ENCODE measurements at regions not wholly inside any gene's neighbourhood (a gene's known extent, or its start where the extent isn't known, plus 50 kb on each side); places are given as distances from the start of the nearest gene placed in this dataset.

GRCh38 chr9:119951090-119951489 lies 581.9 kb upstream of the BRINP1 start:
- no peak for TF ChIP-seq CTCF (IDR thresholded peaks at IDR 0.05; ENCODE audit: control extremely low read depth, extremely low read depth, low read depth, missing control alignments)
- ChIA-PET CTCF (interaction anchor here (1.1 to 2.9 kb wide), 3 partner anchors 10 to 18 kb away, joined by 3 to 14 read pairs (median 6); no protein-coding TSS in a partner anchor), POLR2A (no interaction called here)
- no peak for DNase-seq (ENCODE audit: extremely low spot score)

DNA sequence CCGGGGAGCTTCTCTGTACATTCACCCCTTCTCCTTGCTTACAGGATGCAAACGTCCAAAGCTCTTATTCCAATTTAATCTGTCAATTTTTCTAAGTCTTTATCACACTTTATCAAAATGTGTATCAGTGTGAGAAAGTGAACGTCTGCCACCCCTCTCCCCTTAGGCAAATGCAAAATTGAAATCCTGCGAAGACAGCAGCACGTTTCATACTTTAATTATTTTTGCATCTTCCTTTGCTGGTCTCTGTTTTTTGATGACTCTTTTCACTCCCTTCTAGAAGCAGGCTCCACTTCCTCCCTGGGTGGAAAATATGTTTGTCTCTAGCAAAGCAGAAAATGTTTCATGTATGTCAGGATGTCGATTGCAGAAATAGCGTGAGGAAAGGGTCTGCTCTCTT lies 576.5 kb upstream of the BRINP1 start:
- no peak for DNase-seq (ENCODE audit: extremely low spot score)
- no peak for TF ChIP-seq CTCF (IDR thresholded peaks at IDR 0.05; ENCODE audit: control extremely low read depth, extremely low read depth, low read depth, missing control alignments)
- ChIA-PET POLR2A (no interaction called here), CTCF (interaction anchor here (1.5 to 1.9 kb wide), 2 partner anchors 9 to 19 kb away, joined by 3 to 5 read pairs; no protein-coding TSS in a partner anchor)

DNA sequence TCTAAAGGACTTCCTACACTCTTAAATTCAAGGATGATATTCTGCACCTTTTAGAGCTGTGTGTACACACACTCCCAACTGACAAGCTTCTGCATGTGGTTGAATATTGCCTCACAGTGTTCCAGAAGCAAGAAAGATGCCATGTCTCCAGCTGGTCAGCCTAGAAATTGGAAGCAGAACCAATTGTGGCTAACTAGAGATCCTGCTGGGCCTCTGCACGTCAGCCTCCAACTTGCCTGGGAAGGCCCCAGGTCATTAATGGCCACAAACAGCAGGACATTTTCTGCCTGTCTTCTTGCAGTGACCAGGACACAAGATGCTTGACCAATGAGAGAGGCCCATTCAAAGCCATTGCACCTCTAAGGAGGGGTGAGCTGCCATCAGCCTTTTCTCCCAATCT lies 571.9 kb upstream of the BRINP1 start:
- no peak for TF ChIP-seq CTCF (IDR thresholded peaks at IDR 0.05; ENCODE audit: control extremely low read depth, extremely low read depth, low read depth, missing control alignments)
- no peak for DNase-seq (ENCODE audit: extremely low spot score)
- ChIA-PET CTCF (interaction anchor here (1.8 kb wide), 1 partner anchor 10 kb away, joined by 6 read pairs; no protein-coding TSS in a partner anchor), POLR2A (no interaction called here)

- ChIA-PET CTCF (no interaction called here), POLR2A (no interaction called here)
- no peak for TF ChIP-seq CTCF (IDR thresholded peaks at IDR 0.05; ENCODE audit: control extremely low read depth, extremely low read depth, low read depth, missing control alignments)
- no peak for DNase-seq (ENCODE audit: extremely low spot score)
Observed at GRCh38 chr9:119938871-119939270, 569.6 kb upstream of the BRINP1 start.

DNA sequence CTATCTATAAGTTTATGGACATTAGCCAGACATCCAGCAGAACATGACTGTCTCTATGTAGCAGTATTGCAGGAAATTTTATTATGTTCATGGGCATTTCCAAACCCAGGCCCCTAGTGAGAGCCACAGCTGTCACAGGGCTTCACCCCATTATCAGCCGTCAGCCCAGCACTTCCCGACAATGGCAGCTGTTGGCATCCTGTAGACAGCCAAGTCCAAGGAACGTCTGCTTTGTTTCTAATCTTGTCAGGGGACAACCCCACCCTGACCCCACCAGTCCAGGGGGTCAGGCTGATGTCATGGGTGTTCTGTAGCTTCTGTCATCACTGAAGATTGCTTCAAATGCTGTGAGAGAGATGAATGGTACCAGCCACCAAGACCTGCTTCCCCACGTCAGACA lies 565.3 kb upstream of the BRINP1 start:
- no peak for DNase-seq (ENCODE audit: extremely low spot score)
- ChIA-PET CTCF (interaction anchor here (0.7 kb wide), 1 partner anchor 34 kb away, joined by 3 read pairs; no protein-coding TSS in a partner anchor), POLR2A (no interaction called here)
- no peak for TF ChIP-seq CTCF (IDR thresholded peaks at IDR 0.05; ENCODE audit: control extremely low read depth, extremely low read depth, low read depth, missing control alignments)

- POLR2A ChIA-PET = no interaction called here
- no peak for DNase-seq (ENCODE audit: extremely low spot score)
- TF ChIP-seq CTCF (IDR thresholded peaks at IDR 0.05; ENCODE audit: control extremely low read depth, extremely low read depth, low read depth, missing control alignments) = no peak
- CTCF ChIA-PET = no interaction called here
Observed at GRCh38 chr9:119933191-119933590, 564.0 kb upstream of the BRINP1 start.

DNA sequence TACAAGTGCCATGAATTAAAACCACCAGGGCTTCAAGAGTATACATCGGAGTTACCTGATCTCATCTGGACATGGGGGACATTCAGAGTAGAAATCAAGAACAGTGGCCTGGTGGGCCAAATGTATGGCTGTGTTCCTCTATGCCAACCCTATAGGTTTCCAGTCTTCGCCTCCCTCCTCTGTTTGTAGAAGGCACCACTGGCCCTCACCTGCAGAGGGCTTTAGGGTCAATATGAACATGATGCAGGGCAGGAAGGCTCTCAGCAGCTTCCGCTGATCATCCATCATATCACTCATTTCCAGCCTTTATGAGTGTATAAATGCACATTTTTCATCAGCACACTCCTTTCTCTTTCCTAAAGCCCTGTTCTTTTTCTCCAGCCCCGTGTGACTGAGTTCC lies 555.5 kb upstream of the BRINP1 start:
- TF ChIP-seq CTCF (IDR thresholded peaks at IDR 0.05; ENCODE audit: control extremely low read depth, extremely low read depth, low read depth, missing control alignments) = no peak
- ChIA-PET POLR2A (no interaction called here), CTCF (no interaction called here)
- no peak for DNase-seq (ENCODE audit: extremely low spot score)
